ENCODE measurements at regions not wholly inside any gene's neighbourhood (a gene's known extent, or its start where the extent isn't known, plus 50 kb on each side); places are given as distances from the start of the nearest gene placed in this dataset.

- no peaks in the 10 kb centered on the region for H3K36me3 ChIP-seq (ENCODE audit: control insufficient read depth, insufficient read depth, low read length)
- H3K4me3 ChIP-seq (ENCODE audit: low read depth, low read length) = no peak overlapping the region
- Mint-ChIP-seq H3K36me3 (ENCODE audit: insufficient read depth, unreplicated experiment) (no peaks in the 10 kb centered on the region), H3K27me3 (ENCODE audit: insufficient read depth, unreplicated experiment) (no peaks in the 10 kb centered on the region), H3K9me3 (ENCODE audit: unreplicated experiment) (no peaks in the 10 kb centered on the region), H3K4me3 (ENCODE audit: unreplicated experiment) (no peak overlapping the region), H3K27ac (ENCODE audit: unreplicated experiment) (no peak overlapping the region), H3K4me1 (ENCODE audit: low read depth, unreplicated experiment) (peaks cover 15% of the 10 kb centered on the region)
- 0 out of 2 replicates have a peak, but pooled peaks cover 2% of the 10 kb centered on the region for H3K27me3 ChIP-seq (replicated peaks; ENCODE audit: control insufficient read depth, insufficient read depth, low read length)
- intact Hi-C loops (cut with micrococcal nuclease; ENCODE audit: unreplicated experiment) = loop anchor here (10.0 kb wide), 1 partner anchor 536 kb away; no protein-coding TSS in a partner anchor
- H3K4me1 ChIP-seq = peaks cover 6% of the 10 kb centered on the region
- no peaks in the 10 kb centered on the region for H3K9me3 ChIP-seq
- no peak for DNase-seq
- TF ChIP-seq CTCF (IDR thresholded peaks at IDR 0.05; ENCODE audit: insufficient read depth in 1 of 2, low read depth in 1 of 2, low read length in 1 of 2, severe bottlenecking in 1 of 2, unreplicated experiment in 1 of 2) = no peak
- ChIA-PET CTCF (no interaction called here), POLR2A (no interaction called here)
- BruUV-seq (replicated peaks) = no TSS peak
These were observed 76.5 kb upstream of the DLX2 start for GRCh38 chr2:172179045-172179701.

GRCh38 chr2:172181840-172182239 is 79.1 kb upstream of the DLX2 start:
- no peak overlapping the region for H3K4me3 Mint-ChIP-seq (ENCODE audit: unreplicated experiment)
- intact Hi-C loops (cut with micrococcal nuclease; ENCODE audit: unreplicated experiment) = no loop called here
- no TSS peak for BruUV-seq (replicated peaks)
- Histone ChIP-seq H3K36me3 (ENCODE audit: control insufficient read depth, insufficient read depth, low read length) (no peaks in the 10 kb centered on the region), H3K4me3 (ENCODE audit: low read depth, low read length) (no peak overlapping the region), H3K27me3 (replicated peaks; ENCODE audit: control insufficient read depth, insufficient read depth, low read length) (no peaks in the 10 kb centered on the region), H3K9me3 (peaks cover 7% of the 10 kb centered on the region; the same call in 1 of the 2 replicates), H3K4me1 (peaks cover 6% of the 10 kb centered on the region)
- peaks cover 16% of the 10 kb centered on the region for H3K9me3 Mint-ChIP-seq (ENCODE audit: unreplicated experiment)
- ChIA-PET POLR2A (no interaction called here), CTCF (interaction anchor here (1.0 kb wide), 1 partner anchor 283 kb away, joined by 3 read pairs; no protein-coding TSS in a partner anchor)
- peak; percentile 43 to 61 for DNase-seq
- no peaks in the 10 kb centered on the region for H3K36me3 Mint-ChIP-seq (ENCODE audit: insufficient read depth, unreplicated experiment)
- H3K4me1 Mint-ChIP-seq (ENCODE audit: low read depth, unreplicated experiment) = peaks cover 15% of the 10 kb centered on the region
- no peak for TF ChIP-seq CTCF (IDR thresholded peaks at IDR 0.05; ENCODE audit: insufficient read depth in 1 of 2, low read depth in 1 of 2, low read length in 1 of 2, severe bottlenecking in 1 of 2, unreplicated experiment in 1 of 2)
- H3K27ac Mint-ChIP-seq (ENCODE audit: unreplicated experiment) = no peak overlapping the region
- H3K27me3 Mint-ChIP-seq (ENCODE audit: insufficient read depth, unreplicated experiment) = no peaks in the 10 kb centered on the region

- Histone ChIP-seq H3K4me3 (ENCODE audit: low read depth, low read length) (no peak overlapping the region), H3K4me1 (peaks cover 6% of the 10 kb centered on the region), H3K27me3 (replicated peaks; ENCODE audit: control insufficient read depth, insufficient read depth, low read length) (no peaks in the 10 kb centered on the region), H3K9me3 (peaks cover 10% of the 10 kb centered on the region; the same call in 1 of the 2 replicates), H3K36me3 (ENCODE audit: control insufficient read depth, insufficient read depth, low read length) (no peaks in the 10 kb centered on the region)
- ChIA-PET CTCF (no interaction called here), POLR2A (no interaction called here)
- Mint-ChIP-seq H3K27me3 (ENCODE audit: insufficient read depth, unreplicated experiment) (no peaks in the 10 kb centered on the region), H3K4me1 (ENCODE audit: low read depth, unreplicated experiment) (peaks cover 15% of the 10 kb centered on the region), H3K4me3 (ENCODE audit: unreplicated experiment) (no peak overlapping the region), H3K36me3 (ENCODE audit: insufficient read depth, unreplicated experiment) (no peaks in the 10 kb centered on the region), H3K9me3 (ENCODE audit: unreplicated experiment) (peaks cover 16% of the 10 kb centered on the region), H3K27ac (ENCODE audit: unreplicated experiment) (no peak overlapping the region)
- intact Hi-C loops (cut with micrococcal nuclease; ENCODE audit: unreplicated experiment) = no loop called here
- no peak for TF ChIP-seq CTCF (IDR thresholded peaks at IDR 0.05; ENCODE audit: insufficient read depth in 1 of 2, low read depth in 1 of 2, low read length in 1 of 2, severe bottlenecking in 1 of 2, unreplicated experiment in 1 of 2)
- no TSS peak for BruUV-seq (replicated peaks)
- DNase-seq = no peak
These were observed 79.9 kb upstream of the DLX2 start for GRCh38 chr2:172182624-172183023.
